ENCODE measurements at regions not wholly inside any gene's neighbourhood (a gene's known extent, or its start where the extent isn't known, plus 50 kb on each side); places are given as distances from the start of the nearest gene placed in this dataset.

GRCh38 chr4:24702281-24702680 is 93.1 kb upstream of the SOD3 start:
- ATAC-seq (no peak), DNase-seq (no peak)
- TF ChIP-seq, protein P1, sequence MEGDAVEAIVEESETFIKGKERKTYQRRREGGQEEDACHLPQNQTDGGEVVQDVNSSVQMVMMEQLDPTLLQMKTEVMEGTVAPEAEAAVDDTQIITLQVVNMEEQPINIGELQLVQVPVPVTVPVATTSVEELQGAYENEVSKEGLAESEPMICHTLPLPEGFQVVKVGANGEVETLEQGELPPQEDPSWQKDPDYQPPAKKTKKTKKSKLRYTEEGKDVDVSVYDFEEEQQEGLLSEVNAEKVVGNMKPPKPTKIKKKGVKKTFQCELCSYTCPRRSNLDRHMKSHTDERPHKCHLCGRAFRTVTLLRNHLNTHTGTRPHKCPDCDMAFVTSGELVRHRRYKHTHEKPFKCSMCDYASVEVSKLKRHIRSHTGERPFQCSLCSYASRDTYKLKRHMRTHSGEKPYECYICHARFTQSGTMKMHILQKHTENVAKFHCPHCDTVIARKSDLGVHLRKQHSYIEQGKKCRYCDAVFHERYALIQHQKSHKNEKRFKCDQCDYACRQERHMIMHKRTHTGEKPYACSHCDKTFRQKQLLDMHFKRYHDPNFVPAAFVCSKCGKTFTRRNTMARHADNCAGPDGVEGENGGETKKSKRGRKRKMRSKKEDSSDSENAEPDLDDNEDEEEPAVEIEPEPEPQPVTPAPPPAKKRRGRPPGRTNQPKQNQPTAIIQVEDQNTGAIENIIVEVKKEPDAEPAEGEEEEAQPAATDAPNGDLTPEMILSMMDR (IDR thresholded peaks at IDR 0.05): no peak
- no peak overlapping the region for H3K27ac ChIP-seq
- intact Hi-C loops (cut with DNase I): no loop called here
- H3K36me3 ChIP-seq (ENCODE audit: insufficient read depth in 1 of 2, low read depth in 1 of 2): no peaks in the 10 kb centered on the region
- WGBS, 3 donors: 22 to 38% (median 32%) methylated on average over 1 of the region's 1 CpG
- no peaks in the 10 kb centered on the region for H3K9me3 ChIP-seq
- H3K27me3 ChIP-seq (ENCODE audit: insufficient read depth in 3 of 3, low read length in 2 of 3): no peaks in the 10 kb centered on the region
- no peaks in the 10 kb centered on the region for H3K4me1 ChIP-seq
- no peak overlapping the region for H3K4me3 ChIP-seq

- Histone ChIP-seq H3K4me3 (no peak overlapping the region), H3K36me3 (ENCODE audit: insufficient read depth in 1 of 2, low read depth in 1 of 2) (no peaks in the 10 kb centered on the region), H3K4me1 (no peaks in the 10 kb centered on the region), H3K27me3 (ENCODE audit: insufficient read depth in 3 of 3, low read length in 2 of 3) (no peaks in the 10 kb centered on the region), H3K27ac (no peak overlapping the region), H3K9me3 (no peaks in the 10 kb centered on the region)
- no peak for ATAC-seq
- TF ChIP-seq, protein P1 (IDR thresholded peaks at IDR 0.05): no peak
- WGBS, 3 donors: 97 to 100% (median 98%) methylated on average over 2 of the region's 2 CpGs
- intact Hi-C loops (cut with DNase I): no loop called here
- no peak for DNase-seq
Measured at GRCh38 chr4:24703298-24703697, 92.1 kb upstream of the SOD3 start.

GRCh38 chr4:24704149-24704548 is 91.2 kb upstream of the SOD3 start:
- TF ChIP-seq, protein P1 (IDR thresholded peaks at IDR 0.05): no peak
- peak in 1 of 4 donors; percentile 24 for ATAC-seq
- Histone ChIP-seq H3K36me3 (ENCODE audit: insufficient read depth in 1 of 2, low read depth in 1 of 2) (no peaks in the 10 kb centered on the region), H3K4me1 (no peaks in the 10 kb centered on the region), H3K9me3 (no peaks in the 10 kb centered on the region), H3K4me3 (no peak overlapping the region), H3K27ac (no peak overlapping the region), H3K27me3 (ENCODE audit: insufficient read depth in 3 of 3, low read length in 2 of 3) (no peaks in the 10 kb centered on the region)
- no peak for DNase-seq
- WGBS, 3 donors: 45 to 56% (median 47%) methylated on average over 6 of the region's 6 CpGs
- intact Hi-C loops (cut with DNase I): no loop called here

- Histone ChIP-seq H3K27ac (no peak overlapping the region), H3K27me3 (ENCODE audit: insufficient read depth in 3 of 3, low read length in 2 of 3) (no peaks in the 10 kb centered on the region), H3K36me3 (ENCODE audit: insufficient read depth in 1 of 2, low read depth in 1 of 2) (no peaks in the 10 kb centered on the region), H3K4me1 (no peaks in the 10 kb centered on the region), H3K4me3 (no peak overlapping the region), H3K9me3 (no peaks in the 10 kb centered on the region)
- DNase-seq (no peak), ATAC-seq (no peak)
- intact Hi-C loops (cut with DNase I): no loop called here
- TF ChIP-seq, protein P1 (IDR thresholded peaks at IDR 0.05): no peak
- WGBS, 3 donors: 79 to 84% (median 84%) methylated on average over 10 of the region's 10 CpGs
Measured at GRCh38 chr4:24705016-24705753, 90.2 kb upstream of the SOD3 start.

- 49 to 97% (median 50%) methylated on average over 2 of the region's 2 CpGs for WGBS, 3 donors
Measured at GRCh38 chr4:24713604-24714003, 81.8 kb upstream of the SOD3 start.

More at GRCh38 chr4:24713604-24714003, 81.8 kb upstream of the SOD3 start:
- intact Hi-C loops (cut with DNase I): no loop called here
- H3K36me3 ChIP-seq (ENCODE audit: insufficient read depth in 1 of 2, low read depth in 1 of 2): no peaks in the 10 kb centered on the region
- no peaks in the 10 kb centered on the region for H3K4me1 ChIP-seq
- H3K4me3 ChIP-seq: no peak overlapping the region
- ATAC-seq: no peak
- H3K27ac ChIP-seq: no peak overlapping the region
- peaks cover 4% of the 10 kb centered on the region for H3K9me3 ChIP-seq
- TF ChIP-seq, protein P1 (IDR thresholded peaks at IDR 0.05): no peak
- DNase-seq: no peak
- H3K27me3 ChIP-seq (ENCODE audit: insufficient read depth in 3 of 3, low read length in 2 of 3): no peaks in the 10 kb centered on the region
